ENCODE measurements at regions not wholly inside any gene's neighbourhood (a gene's known extent, or its start where the extent isn't known, plus 50 kb on each side); places are given as distances from the start of the nearest gene placed in this dataset.

- Histone ChIP-seq H3K4me3 (ENCODE audit: low read depth, low read length) (no peak overlapping the region), H3K27ac (no peak overlapping the region), H3K36me3 (ENCODE audit: control insufficient read depth, insufficient read depth, low read length) (no peaks in the 10 kb centered on the region), H2AFZ (no peak overlapping the region), H3K9me3 (ENCODE audit: control insufficient read depth, low read length) (no peaks in the 10 kb centered on the region), H3K27me3 (ENCODE audit: control insufficient read depth, insufficient read depth, low read length) (no peaks in the 10 kb centered on the region), H3K4me2 (ENCODE audit: low read length) (no peak overlapping the region), H3K79me2 (no peaks in the 10 kb centered on the region), H3K9ac (no peak overlapping the region), H3K4me1 (no peaks in the 10 kb centered on the region)
- TF ChIP-seq CTCF (IDR thresholded peaks at IDR 0.05), result no peak
These were observed 662.1 kb downstream of the FRK start for GRCh38 chr6:115398607-115399006.

- no peak overlapping the region for H3K9ac ChIP-seq
- no peaks in the 10 kb centered on the region for H3K79me2 ChIP-seq
- no peaks in the 10 kb centered on the region for H3K36me3 ChIP-seq (ENCODE audit: control insufficient read depth, insufficient read depth, low read length)
- no peak for TF ChIP-seq CTCF (IDR thresholded peaks at IDR 0.05)
- H3K4me1 ChIP-seq, result no peaks in the 10 kb centered on the region
- H2AFZ ChIP-seq, result no peak overlapping the region
- no peaks in the 10 kb centered on the region for H3K27me3 ChIP-seq (ENCODE audit: control insufficient read depth, insufficient read depth, low read length)
- no peak overlapping the region for H3K4me3 ChIP-seq (ENCODE audit: low read depth, low read length)
- no peak overlapping the region for H3K27ac ChIP-seq
- no peak overlapping the region for H3K4me2 ChIP-seq (ENCODE audit: low read length)
- H3K9me3 ChIP-seq (ENCODE audit: control insufficient read depth, low read length), result no peaks in the 10 kb centered on the region
These were observed 664.4 kb downstream of the FRK start for GRCh38 chr6:115396112-115396906.

DNA sequence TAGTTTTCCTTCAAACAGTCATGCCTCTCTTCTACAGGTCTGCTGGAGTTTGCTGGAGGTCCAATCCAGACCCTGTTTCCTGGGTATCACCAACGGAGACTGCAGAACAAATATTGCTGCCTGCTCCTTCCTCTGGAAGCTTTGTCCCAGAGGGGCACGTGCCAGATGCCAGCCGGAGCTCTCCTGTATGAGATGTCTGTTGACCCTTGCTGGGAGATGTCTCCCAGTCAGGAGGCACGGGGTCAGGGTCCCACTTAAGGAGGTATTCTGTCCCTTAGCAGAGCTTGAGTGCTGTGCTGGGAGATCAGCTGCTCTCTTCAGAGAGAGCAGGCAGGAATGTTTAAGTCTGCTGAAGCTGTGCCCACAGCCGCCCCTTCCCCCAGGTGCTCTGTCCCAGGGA lies 666.9 kb downstream of the FRK start:
- H3K27ac ChIP-seq, result no peak overlapping the region
- H3K9ac ChIP-seq, result no peak overlapping the region
- H3K4me1 ChIP-seq, result no peaks in the 10 kb centered on the region
- no peak for TF ChIP-seq CTCF (IDR thresholded peaks at IDR 0.05)
- H3K27me3 ChIP-seq (ENCODE audit: control insufficient read depth, insufficient read depth, low read length), result no peaks in the 10 kb centered on the region
- H3K36me3 ChIP-seq (ENCODE audit: control insufficient read depth, insufficient read depth, low read length), result no peaks in the 10 kb centered on the region
- no peaks in the 10 kb centered on the region for H3K79me2 ChIP-seq
- H2AFZ ChIP-seq, result no peak overlapping the region
- no peaks in the 10 kb centered on the region for H3K9me3 ChIP-seq (ENCODE audit: control insufficient read depth, low read length)
- H3K4me2 ChIP-seq (ENCODE audit: low read length), result no peak overlapping the region
- H3K4me3 ChIP-seq (ENCODE audit: low read depth, low read length), result no peak overlapping the region

GRCh38 chr6:115370202-115370601 lies 690.5 kb downstream of the FRK start:
- Histone ChIP-seq H3K9ac (no peak overlapping the region), H3K4me3 (ENCODE audit: low read depth, low read length) (no peak overlapping the region), H3K79me2 (no peaks in the 10 kb centered on the region), H3K9me3 (ENCODE audit: control insufficient read depth, low read length) (no peaks in the 10 kb centered on the region), H3K4me1 (no peaks in the 10 kb centered on the region), H2AFZ (no peak overlapping the region), H3K27ac (no peak overlapping the region), H3K36me3 (ENCODE audit: control insufficient read depth, insufficient read depth, low read length) (no peaks in the 10 kb centered on the region), H3K27me3 (ENCODE audit: control insufficient read depth, insufficient read depth, low read length) (no peaks in the 10 kb centered on the region), H3K4me2 (ENCODE audit: low read length) (no peak overlapping the region)
- no peak for TF ChIP-seq CTCF (IDR thresholded peaks at IDR 0.05)

- no peak overlapping the region for H3K4me3 ChIP-seq (ENCODE audit: low read depth, low read length)
- H3K79me2 ChIP-seq, result no peaks in the 10 kb centered on the region
- H3K4me1 ChIP-seq, result no peaks in the 10 kb centered on the region
- H2AFZ ChIP-seq, result no peak overlapping the region
- no peak overlapping the region for H3K9ac ChIP-seq
- H3K27me3 ChIP-seq (ENCODE audit: control insufficient read depth, insufficient read depth, low read length), result no peaks in the 10 kb centered on the region
- no peak overlapping the region for H3K4me2 ChIP-seq (ENCODE audit: low read length)
- no peak for TF ChIP-seq CTCF (IDR thresholded peaks at IDR 0.05)
- H3K9me3 ChIP-seq (ENCODE audit: control insufficient read depth, low read length), result no peaks in the 10 kb centered on the region
- no peaks in the 10 kb centered on the region for H3K36me3 ChIP-seq (ENCODE audit: control insufficient read depth, insufficient read depth, low read length)
- no peak overlapping the region for H3K27ac ChIP-seq
These were observed 694.9 kb downstream of the FRK start for GRCh38 chr6:115365783-115366182.
